Fibroblast of mammary gland (primary cell): ENCODE measurements at regions not wholly inside any gene's neighbourhood (a gene's known extent, or its start where the extent isn't known, plus 50 kb on each side); places are given as distances from the start of the nearest gene placed in this dataset.
"Not testable (repeated sequence)": the region's sequence is repeated elsewhere in the genome, so short reads cannot be mapped to it uniquely, and the experiment has no call there.

Experiments used
- DNase-seq: peaks from one replicate; pipeline ENCODE4 v3.0.0-alpha.2; 2010; ENCODE audit warnings: low read depth
- H3K4me3 ChIP-seq: 2 replicates; pipeline ENCODE4 v1.5.1; 2011; ENCODE audit warnings: low read depth, mild to moderate bottlenecking, low read length, moderate library complexity; ENCODE audit not compliant: control insufficient read depth
- TF ChIP-seq, protein P1 (sequence below): conservative IDR thresholded peaks from 2 replicates; pipeline ENCODE4 v1.5.1; 2011; ENCODE audit warnings: low read depth, low read length, inconsistent platforms; ENCODE audit not compliant: control insufficient read depth, insufficient read depth

DNA sequence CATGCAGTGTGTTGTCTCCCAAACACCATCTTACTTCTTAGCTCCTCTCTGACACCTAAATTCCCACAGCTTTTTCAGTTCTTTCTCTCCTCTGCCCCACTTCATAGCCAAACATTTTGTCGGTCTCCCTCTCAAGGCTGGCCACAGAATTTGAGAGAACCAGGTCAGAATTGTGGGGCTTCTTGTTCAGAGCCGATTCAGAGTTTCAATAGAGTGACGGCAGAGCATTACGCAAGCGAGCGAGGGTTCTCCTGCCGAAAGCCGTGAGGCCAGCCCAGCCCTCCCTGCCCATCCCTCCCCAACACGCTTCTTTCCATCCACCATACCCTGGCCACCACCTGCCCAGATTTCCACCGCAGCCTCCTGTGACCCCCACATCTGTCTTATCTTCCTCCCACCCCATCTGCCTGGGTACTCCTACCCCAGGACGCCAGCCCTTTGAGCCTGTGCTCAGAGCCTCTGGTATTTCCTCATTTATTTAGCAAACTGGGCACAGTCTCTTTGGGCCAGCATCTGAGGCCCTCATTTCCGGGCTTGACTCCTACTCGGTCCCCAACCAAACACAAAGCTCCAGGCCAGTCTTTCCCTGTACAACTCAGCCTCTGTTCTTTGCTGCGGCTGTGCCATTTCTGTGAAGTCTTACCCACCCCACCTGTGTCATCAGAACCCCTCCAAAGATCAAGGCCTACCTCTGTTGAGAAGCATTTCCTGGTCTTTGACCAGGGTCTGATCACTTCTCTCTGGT is 70.0 kb upstream of the MAP4K4 start:
- no peak overlapping the region for H3K4me3 ChIP-seq
- DNase-seq: no peak
- TF ChIP-seq, protein P1, sequence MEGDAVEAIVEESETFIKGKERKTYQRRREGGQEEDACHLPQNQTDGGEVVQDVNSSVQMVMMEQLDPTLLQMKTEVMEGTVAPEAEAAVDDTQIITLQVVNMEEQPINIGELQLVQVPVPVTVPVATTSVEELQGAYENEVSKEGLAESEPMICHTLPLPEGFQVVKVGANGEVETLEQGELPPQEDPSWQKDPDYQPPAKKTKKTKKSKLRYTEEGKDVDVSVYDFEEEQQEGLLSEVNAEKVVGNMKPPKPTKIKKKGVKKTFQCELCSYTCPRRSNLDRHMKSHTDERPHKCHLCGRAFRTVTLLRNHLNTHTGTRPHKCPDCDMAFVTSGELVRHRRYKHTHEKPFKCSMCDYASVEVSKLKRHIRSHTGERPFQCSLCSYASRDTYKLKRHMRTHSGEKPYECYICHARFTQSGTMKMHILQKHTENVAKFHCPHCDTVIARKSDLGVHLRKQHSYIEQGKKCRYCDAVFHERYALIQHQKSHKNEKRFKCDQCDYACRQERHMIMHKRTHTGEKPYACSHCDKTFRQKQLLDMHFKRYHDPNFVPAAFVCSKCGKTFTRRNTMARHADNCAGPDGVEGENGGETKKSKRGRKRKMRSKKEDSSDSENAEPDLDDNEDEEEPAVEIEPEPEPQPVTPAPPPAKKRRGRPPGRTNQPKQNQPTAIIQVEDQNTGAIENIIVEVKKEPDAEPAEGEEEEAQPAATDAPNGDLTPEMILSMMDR: no peak

DNA sequence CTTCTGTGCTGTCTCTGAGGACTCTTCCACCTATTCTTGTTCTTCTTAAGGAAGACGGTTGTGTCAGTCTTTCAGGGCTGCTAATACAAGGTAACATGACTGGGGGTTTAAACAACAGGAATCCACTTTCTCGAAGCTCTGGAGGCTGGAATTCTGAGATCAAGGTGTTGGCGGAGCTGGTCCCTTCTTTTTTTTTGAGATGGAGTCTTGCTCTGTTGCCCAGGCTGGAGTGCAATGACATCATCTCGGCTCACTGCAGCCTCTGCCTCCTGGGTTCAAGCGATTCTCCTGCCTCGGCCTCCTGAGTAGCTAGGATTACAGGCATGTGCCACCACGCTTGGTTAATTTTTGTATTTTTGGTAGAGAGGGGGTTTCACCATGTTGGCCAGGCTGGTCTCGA is 71.7 kb upstream of the MAP4K4 start:
- DNase-seq, H3K4me3 ChIP-seq: not testable (repeated sequence)

DNA sequence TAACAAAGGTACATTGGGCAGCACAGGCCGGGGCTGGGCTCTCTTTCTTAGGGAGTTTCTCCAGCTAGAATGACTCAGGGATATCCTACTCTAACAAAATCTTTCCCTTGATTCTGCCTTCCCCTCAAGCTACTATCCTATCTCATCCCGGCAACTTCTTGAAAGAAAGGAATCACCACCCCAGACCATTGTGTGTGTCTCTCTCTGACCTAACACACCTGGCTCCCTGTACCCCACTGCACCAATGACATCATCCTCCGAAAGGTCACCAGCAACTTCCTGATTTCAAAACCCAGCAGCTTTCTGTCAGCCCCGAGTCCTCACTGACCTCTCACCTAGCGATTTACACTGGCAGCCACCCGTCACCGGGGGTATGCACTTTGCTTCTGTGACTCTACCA is 72.1 kb upstream of the MAP4K4 start:
- no peak for DNase-seq
- TF ChIP-seq, protein P1: no peak
- no peak overlapping the region for H3K4me3 ChIP-seq

DNA sequence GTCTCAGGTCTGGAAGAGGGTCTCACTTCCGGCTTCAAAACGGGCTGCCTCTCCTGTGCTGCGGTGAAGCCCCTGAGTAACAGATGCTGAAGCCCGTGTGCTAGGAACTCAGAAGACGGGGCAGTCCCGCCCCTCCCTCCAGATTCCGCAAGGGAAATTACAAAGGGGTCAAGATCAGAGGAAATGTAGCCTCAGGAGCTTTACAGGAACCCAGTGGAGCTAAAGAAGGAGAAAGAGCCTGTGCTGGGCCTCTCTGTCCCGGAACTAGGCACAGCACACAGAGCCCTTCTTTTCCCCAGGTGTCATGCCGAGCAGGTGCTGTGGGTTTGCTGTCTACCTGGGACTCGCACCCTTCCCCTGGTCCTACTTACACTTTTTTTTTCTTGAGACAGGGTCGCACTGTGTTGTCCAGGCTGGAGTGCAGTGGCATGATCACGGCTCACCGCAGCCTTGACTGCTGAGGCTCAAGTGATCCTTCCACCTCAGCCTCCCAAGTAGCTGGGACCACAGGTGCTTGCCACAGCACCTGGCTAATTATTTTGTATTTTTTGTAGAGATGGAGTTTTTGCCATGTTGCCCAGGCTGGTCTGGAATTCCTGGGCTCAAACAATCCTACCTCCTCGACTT is 72.7 kb upstream of the MAP4K4 start:
- no peak for DNase-seq
- TF ChIP-seq, protein P1: no peak
- no peak overlapping the region for H3K4me3 ChIP-seq

DNA sequence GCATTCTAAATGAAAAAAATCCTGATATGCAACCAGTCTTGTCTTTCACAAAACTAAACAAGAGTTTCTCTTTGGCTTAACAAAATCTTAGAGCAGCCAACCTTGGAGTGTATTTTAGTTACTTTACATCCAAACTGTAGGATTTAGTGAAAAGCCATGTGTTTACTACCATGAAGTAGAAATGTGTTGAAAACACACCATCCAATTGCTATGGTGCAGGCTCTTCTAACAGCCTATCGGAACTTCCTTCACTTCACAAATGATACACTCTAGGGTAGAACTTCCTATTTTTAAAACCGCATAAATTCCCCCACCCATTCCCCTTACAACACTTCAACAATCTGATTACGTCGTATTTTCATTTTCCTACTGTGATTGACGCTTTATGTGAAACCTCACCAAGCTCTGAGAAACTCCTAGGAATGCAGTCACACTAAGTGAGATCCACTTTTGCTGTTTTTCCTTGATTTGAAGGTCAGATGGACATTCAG is 74.4 kb upstream of the MAP4K4 start:
- TF ChIP-seq, protein P1: no peak
- no peak overlapping the region for H3K4me3 ChIP-seq
- no peak for DNase-seq

DNA sequence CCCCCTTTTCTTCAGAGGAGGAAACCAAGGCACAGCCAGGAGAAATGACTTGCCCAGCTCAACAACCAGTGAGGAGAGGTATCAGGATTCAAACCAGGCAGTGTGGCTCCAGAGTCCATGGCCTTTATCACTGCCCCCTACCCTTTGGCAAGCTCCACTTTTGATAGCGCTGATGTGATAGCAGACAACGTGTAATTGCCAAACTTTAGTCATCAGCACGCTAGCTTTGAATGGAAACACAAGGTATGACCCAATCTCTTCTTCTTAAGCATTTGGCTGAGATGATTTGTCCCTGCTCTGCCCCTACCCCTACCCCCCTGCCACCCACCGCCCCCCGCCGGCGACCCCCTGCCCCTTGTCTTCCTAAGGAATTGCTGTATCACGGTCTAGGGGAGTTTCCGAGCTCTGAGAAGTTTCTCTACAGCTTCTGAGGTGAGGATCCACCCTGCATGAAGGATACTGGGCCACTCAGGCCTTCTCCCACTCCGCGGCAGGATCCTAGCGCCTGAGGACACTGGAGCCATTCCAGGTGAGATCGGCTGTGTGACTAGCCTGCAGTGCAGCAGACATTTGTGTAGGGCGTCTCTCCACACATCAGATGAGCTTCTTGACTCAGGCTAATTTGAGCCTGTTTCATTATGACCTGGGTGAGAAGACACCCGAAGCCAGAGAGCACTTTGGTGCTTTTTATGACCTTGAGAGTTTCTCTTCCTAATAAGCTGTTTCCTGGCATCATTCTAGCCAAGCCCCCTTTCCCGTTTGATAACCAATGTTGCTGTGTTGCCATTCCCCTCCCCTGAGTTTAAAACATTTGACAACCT is 75.1 kb upstream of the MAP4K4 start:
- no peak for DNase-seq
- H3K4me3 ChIP-seq: no peak overlapping the region
- TF ChIP-seq, protein P1: no peak

DNA sequence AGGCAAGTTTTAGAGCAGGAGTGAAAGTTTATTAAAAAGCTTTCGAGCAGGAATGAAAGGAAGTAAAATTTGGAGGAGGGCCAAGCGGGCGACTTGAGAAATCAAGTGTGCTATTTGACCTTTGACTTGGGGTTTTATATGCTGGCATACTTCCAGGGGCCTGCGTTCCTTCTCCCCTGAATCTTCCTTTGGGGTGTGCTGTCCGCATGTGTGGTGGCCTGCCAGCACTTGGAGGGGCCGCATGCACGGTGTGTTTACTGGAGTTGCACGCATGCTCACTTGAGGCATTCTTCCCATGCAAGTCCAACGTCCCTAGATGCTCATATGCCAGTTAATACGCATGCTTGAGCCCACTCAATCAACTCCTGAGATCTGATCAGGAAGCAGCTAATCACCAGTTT is 78.3 kb upstream of the MAP4K4 start:
- no peak overlapping the region for H3K4me3 ChIP-seq
- TF ChIP-seq, protein P1: no peak
- peak; percentile 35 for DNase-seq
